Thymus (tissue), 11 donors: ENCODE measurements at regions not wholly inside any gene's neighbourhood (a gene's known extent, or its start where the extent isn't known, plus 50 kb on each side); places are given as distances from the start of the nearest gene placed in this dataset.
"Not testable (repeated sequence)": the region's sequence is repeated elsewhere in the genome, so short reads cannot be mapped to it uniquely, and the experiment has no call there.

Source experiments
- DNase-seq, 9 donors: peaks; one replicate each; pipeline ENCODE4 v3.0.0-alpha.2; 2013; ENCODE audit warnings: low spot score in 9 of 9, low read depth in 6 of 9, missing footprints in 1 of 9
- H3K27ac ChIP-seq, 2 donors: one replicate each; pipeline ENCODE4 v1.5.1; 2013; ENCODE audit warnings: control low read depth in 1 of 2, low read depth in 1 of 2, low read length in 1 of 2, mild to moderate bottlenecking in 1 of 2, moderate library complexity in 1 of 2
- H3K27me3 ChIP-seq, 2 donors: one replicate each; pipeline ENCODE4 v1.5.1; 2013; ENCODE audit warnings: low read length in 1 of 2; ENCODE audit not compliant: control insufficient read depth in 2 of 2, insufficient read depth in 1 of 2
- H3K36me3 ChIP-seq, 2 donors: one replicate each; pipeline ENCODE4 v1.5.1; 2013; ENCODE audit warnings: low read length in 1 of 2, mild to moderate bottlenecking in 1 of 2, moderate library complexity in 1 of 2; ENCODE audit not compliant: control insufficient read depth in 2 of 2, insufficient read depth in 2 of 2
- H3K4me1 ChIP-seq, 2 donors: one replicate each; pipeline ENCODE4 v1.5.1; 2013; ENCODE audit warnings: low read length in 2 of 2; ENCODE audit not compliant: control insufficient read depth in 2 of 2, insufficient read depth in 2 of 2
- H3K4me3 ChIP-seq, 2 donors: one replicate each; pipeline ENCODE4 v1.5.1; 2013; ENCODE audit warnings: low read length in 2 of 2, control low read depth in 1 of 2, mild to moderate bottlenecking in 1 of 2
- H3K9me3 ChIP-seq, 2 donors: one replicate each; pipeline ENCODE4 v1.5.1; 2013; ENCODE audit warnings: low read length in 1 of 2, mild to moderate bottlenecking in 1 of 2; ENCODE audit not compliant: control insufficient read depth in 2 of 2, insufficient read depth in 1 of 2
- WGBS: extraction: QIAGEN DNeasy Blood & Tissue Kit; methylation state at CpG from one replicate; pipeline ENCODE4 v1.1.7; 2013; 5-methylcytosine and 5-hydroxymethylcytosine counted together
- donor health status: healthy.

- no peaks in the 10 kb centered on the region for H3K4me1 ChIP-seq
- no peak overlapping the region for H3K27ac ChIP-seq
- no peaks in the 10 kb centered on the region for H3K27me3 ChIP-seq
- DNase-seq, result no peak
- no peak overlapping the region for H3K4me3 ChIP-seq
- H3K36me3 ChIP-seq, result no peaks in the 10 kb centered on the region
- no peaks in the 10 kb centered on the region for H3K9me3 ChIP-seq
Observed at GRCh38 chr2:145909766-145910165, 1389.8 kb upstream of the ZEB2 start.

GRCh38 chr2:145909175-145909755 lies 1389.3 kb upstream of the ZEB2 start:
- H3K27ac ChIP-seq, result no peak overlapping the region
- H3K9me3 ChIP-seq, result no peaks in the 10 kb centered on the region
- no peaks in the 10 kb centered on the region for H3K36me3 ChIP-seq
- WGBS, result 94% methylated on average over 5 of the region's 5 CpGs
- no peaks in the 10 kb centered on the region for H3K4me1 ChIP-seq
- no peaks in the 10 kb centered on the region for H3K27me3 ChIP-seq
- no peak overlapping the region for H3K4me3 ChIP-seq
- no peak for DNase-seq

GRCh38 chr2:145906354-145906753 lies 1386.4 kb upstream of the ZEB2 start:
- 71% methylated on average over 1 of the region's 1 CpG for WGBS
- no peaks in the 10 kb centered on the region for H3K27me3 ChIP-seq
- no peaks in the 10 kb centered on the region for H3K4me1 ChIP-seq
- DNase-seq, result no peak
- H3K9me3 ChIP-seq, result peaks cover 0 to 3% of the 10 kb centered on the region in 2 donors
- H3K27ac ChIP-seq, result no peak overlapping the region
- H3K36me3 ChIP-seq, result no peaks in the 10 kb centered on the region
- H3K4me3 ChIP-seq, result no peak overlapping the region

- H3K36me3 ChIP-seq, result no peaks in the 10 kb centered on the region
- no peak for DNase-seq
- H3K9me3 ChIP-seq, result peaks cover 0 to 3% of the 10 kb centered on the region in 2 donors
- H3K27me3 ChIP-seq, result no peaks in the 10 kb centered on the region
- H3K27ac ChIP-seq, result no peak overlapping the region
- WGBS, result 92% methylated on average over 1 of the region's 1 CpG
- no peak overlapping the region for H3K4me3 ChIP-seq
- no peaks in the 10 kb centered on the region for H3K4me1 ChIP-seq
Observed at GRCh38 chr2:145905371-145905770, 1385.5 kb upstream of the ZEB2 start.

GRCh38 chr2:145897151-145897550 lies 1377.2 kb upstream of the ZEB2 start:
- peaks cover 0 to 3% of the 10 kb centered on the region in 2 donors for H3K9me3 ChIP-seq
- no peaks in the 10 kb centered on the region for H3K36me3 ChIP-seq
- 95% methylated on average over 6 of the region's 6 CpGs for WGBS
- H3K27ac ChIP-seq, result no peak overlapping the region
- no peak for DNase-seq
- no peaks in the 10 kb centered on the region for H3K4me1 ChIP-seq
- no peaks in the 10 kb centered on the region for H3K27me3 ChIP-seq
- no peak overlapping the region for H3K4me3 ChIP-seq

- no peak overlapping the region for H3K4me3 ChIP-seq
- no peaks in the 10 kb centered on the region for H3K4me1 ChIP-seq
- no peaks in the 10 kb centered on the region for H3K36me3 ChIP-seq
- no peaks in the 10 kb centered on the region for H3K27me3 ChIP-seq
- WGBS, result 94% methylated on average over 1 of the region's 1 CpG
- DNase-seq, result no peak
- no peak overlapping the region for H3K27ac ChIP-seq
- H3K9me3 ChIP-seq, result no peaks in the 10 kb centered on the region
Observed at GRCh38 chr2:145887915-145888314, 1368.0 kb upstream of the ZEB2 start.

- 97% methylated on average over 23 of the region's 23 CpGs for WGBS
- not testable (repeated sequence) for H3K36me3 ChIP-seq
Observed at GRCh38 chr2:145880997-145881396, 1361.1 kb upstream of the ZEB2 start.

GRCh38 chr2:145875016-145875415 lies 1355.1 kb upstream of the ZEB2 start:
- Histone ChIP-seq H3K4me3 (no peak overlapping the region), H3K9me3 (no peaks in the 10 kb centered on the region), H3K36me3 (no peaks in the 10 kb centered on the region), H3K4me1 (no peaks in the 10 kb centered on the region), H3K27me3 (no peaks in the 10 kb centered on the region), H3K27ac (no peak overlapping the region)
- WGBS, result 92% methylated on average over 5 of the region's 5 CpGs
- no peak for DNase-seq

More at GRCh38 chr2:145880997-145881396, 1361.1 kb upstream of the ZEB2 start:
- H3K27ac ChIP-seq, H3K27me3 ChIP-seq, DNase-seq, H3K4me3 ChIP-seq, H3K4me1 ChIP-seq, H3K9me3 ChIP-seq: not testable (repeated sequence)

GRCh38 chr2:145874466-145874865 lies 1354.5 kb upstream of the ZEB2 start:
- Histone ChIP-seq H3K4me1 (no peaks in the 10 kb centered on the region), H3K36me3 (no peaks in the 10 kb centered on the region), H3K4me3 (no peak overlapping the region), H3K27me3 (no peaks in the 10 kb centered on the region), H3K27ac (no peak overlapping the region), H3K9me3 (no peaks in the 10 kb centered on the region)
- 95% methylated on average over 1 of the region's 1 CpG for WGBS
- DNase-seq, result no peak

GRCh38 chr2:145864501-145864900 lies 1344.6 kb upstream of the ZEB2 start:
- Histone ChIP-seq H3K36me3 (no peaks in the 10 kb centered on the region), H3K27me3 (no peaks in the 10 kb centered on the region), H3K4me3 (no peak overlapping the region), H3K4me1 (no peaks in the 10 kb centered on the region), H3K27ac (no peak overlapping the region), H3K9me3 (no peaks in the 10 kb centered on the region)
- WGBS, result 96% methylated on average over 3 of the region's 3 CpGs
- no peak for DNase-seq
